Mammary epithelial cell (primary cell): ENCODE measurements at regions not wholly inside any gene's neighbourhood (a gene's known extent, or its start where the extent isn't known, plus 50 kb on each side); places are given as distances from the start of the nearest gene placed in this dataset.

ENCODE experiments used
- CTCF ChIP-seq, 2 donors: IDR thresholded peaks in 1 of 2; conservative IDR thresholded peaks in 1 of 2; 2 replicates each; pipeline ENCODE4 v1.5.1; 2011 to 2012; ENCODE audit warnings: inconsistent platforms in 2 of 2, low read length in 2 of 2, mild to moderate bottlenecking in 2 of 2, control low read depth in 1 of 2, low read depth in 1 of 2; ENCODE audit not compliant: insufficient read depth in 1 of 2; ENCODE audit errors: extremely low read depth in 1 of 2
- EZH2 ChIP-seq: IDR thresholded peaks from 2 replicates; pipeline ENCODE4 v1.6.1; 2012; ENCODE audit warnings: low read length, inconsistent platforms, borderline replicate concordance

GRCh38 chr1:238153939-238154338, 263.2 kb upstream of the ZP4 start:
- no peak for TF ChIP-seq CTCF (conservative IDR thresholded peaks at IDR 0.05 in 1 of 2, IDR thresholded peaks at IDR 0.05 in 1 of 2; ENCODE audit: extremely low read depth in 1 of 2, insufficient read depth in 1 of 2, low read depth in 1 of 2, low read length in 2 of 2)
- no peak for TF ChIP-seq EZH2
